ENCODE measurements at regions not wholly inside any gene's neighbourhood (a gene's known extent, or its start where the extent isn't known, plus 50 kb on each side); places are given as distances from the start of the nearest gene placed in this dataset.

DNA sequence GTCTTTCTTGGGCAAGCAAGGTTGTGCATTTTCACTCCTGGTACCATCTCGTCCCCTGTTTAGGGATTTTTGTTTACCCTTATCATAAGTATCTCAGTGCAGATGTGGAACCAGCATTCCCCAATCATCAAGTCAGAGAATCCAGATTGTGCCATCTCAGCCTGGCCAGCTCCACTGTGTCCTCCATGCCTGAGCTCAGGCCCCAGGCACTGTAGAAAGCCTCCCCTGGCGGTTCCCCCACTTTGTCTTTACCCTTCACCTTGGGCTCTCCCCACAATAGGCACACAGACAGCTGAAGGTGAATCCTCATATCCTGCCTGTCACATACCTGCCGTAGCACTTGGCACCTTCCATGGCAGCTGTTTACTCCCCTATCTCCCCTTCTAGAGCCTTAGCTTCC lies 264.7 kb upstream of the NFE2L3 start:
- no peak for TF ChIP-seq CTCF (IDR thresholded peaks at IDR 0.05; ENCODE audit: borderline replicate concordance, control extremely low read depth, extremely low read depth, insufficient read depth, missing control alignments)
- no peak for DNase-seq (ENCODE audit: low spot score)
- in situ Hi-C loops (cut with MboI; ENCODE audit: low sequenced_read_pairs, unreplicated experiment), result loop anchor here (25.0 kb wide), 2 partner anchors 625 to 775 kb away; no protein-coding TSS in a partner anchor

- DNase-seq (ENCODE audit: low spot score), result no peak
- no peak for TF ChIP-seq CTCF (IDR thresholded peaks at IDR 0.05; ENCODE audit: borderline replicate concordance, control extremely low read depth, extremely low read depth, insufficient read depth, missing control alignments)
- in situ Hi-C loops (cut with MboI; ENCODE audit: low sequenced_read_pairs, unreplicated experiment), result loop anchor here (25.0 kb wide), 2 partner anchors 624 to 774 kb away; no protein-coding TSS in a partner anchor
These were observed 264.0 kb upstream of the NFE2L3 start for GRCh38 chr7:25887795-25888559.

DNA sequence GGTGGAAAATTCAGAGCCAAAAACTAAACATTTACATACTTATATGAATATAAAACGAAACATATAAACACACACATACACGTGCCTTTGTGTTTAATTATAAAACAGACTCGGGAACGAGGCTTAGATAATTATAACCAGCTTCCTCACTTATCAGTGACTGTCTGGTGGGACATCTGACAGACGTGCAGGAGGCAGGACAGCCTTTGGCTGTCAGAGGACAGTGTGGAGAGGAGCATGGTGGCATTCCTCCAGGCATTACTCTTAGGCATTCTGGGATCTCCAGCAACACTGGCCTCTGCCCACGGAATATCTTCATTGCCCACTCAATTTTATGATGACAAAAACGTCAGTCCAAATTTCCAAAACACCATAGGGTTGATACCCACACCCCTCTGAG lies 262.2 kb upstream of the NFE2L3 start:
- in situ Hi-C loops (cut with MboI; ENCODE audit: low sequenced_read_pairs, unreplicated experiment), result loop anchor here (5.0 to 25.0 kb wide), 4 partner anchors 185 to 773 kb away; no protein-coding TSS in a partner anchor
- no peak for DNase-seq (ENCODE audit: low spot score)
- TF ChIP-seq CTCF (IDR thresholded peaks at IDR 0.05; ENCODE audit: borderline replicate concordance, control extremely low read depth, extremely low read depth, insufficient read depth, missing control alignments), result no peak

- no peak for TF ChIP-seq CTCF (IDR thresholded peaks at IDR 0.05; ENCODE audit: borderline replicate concordance, control extremely low read depth, extremely low read depth, insufficient read depth, missing control alignments)
- no peak for DNase-seq (ENCODE audit: low spot score)
- in situ Hi-C loops (cut with MboI; ENCODE audit: low sequenced_read_pairs, unreplicated experiment), result loop anchor here (5.0 to 25.0 kb wide), 4 partner anchors 183 to 771 kb away; no protein-coding TSS in a partner anchor
These were observed 260.4 kb upstream of the NFE2L3 start for GRCh38 chr7:25891591-25891990.

GRCh38 chr7:25893436-25893835 lies 258.6 kb upstream of the NFE2L3 start:
- DNase-seq (ENCODE audit: low spot score), result no peak
- in situ Hi-C loops (cut with MboI; ENCODE audit: low sequenced_read_pairs, unreplicated experiment), result loop anchor here (5.0 to 25.0 kb wide), 4 partner anchors 181 to 769 kb away; no protein-coding TSS in a partner anchor
- no peak for TF ChIP-seq CTCF (IDR thresholded peaks at IDR 0.05; ENCODE audit: borderline replicate concordance, control extremely low read depth, extremely low read depth, insufficient read depth, missing control alignments)

GRCh38 chr7:25894002-25894901 lies 257.7 kb upstream of the NFE2L3 start:
- TF ChIP-seq CTCF (IDR thresholded peaks at IDR 0.05; ENCODE audit: borderline replicate concordance, control extremely low read depth, extremely low read depth, insufficient read depth, missing control alignments), result no peak
- DNase-seq (ENCODE audit: low spot score), result peak; percentile 41
- in situ Hi-C loops (cut with MboI; ENCODE audit: low sequenced_read_pairs, unreplicated experiment), result loop anchor here (5.0 to 25.0 kb wide), 4 partner anchors 181 to 768 kb away; no protein-coding TSS in a partner anchor
